Kidney epithelial cell (primary cell): ENCODE measurements at regions not wholly inside any gene's neighbourhood (a gene's known extent, or its start where the extent isn't known, plus 50 kb on each side); places are given as distances from the start of the nearest gene placed in this dataset.

ENCODE experiments used
- DNase-seq: peaks from one replicate; pipeline ENCODE4 v3.0.0-alpha.2; 2010; ENCODE audit warnings: low read depth
- H3K27me3 ChIP-seq: 2 replicates; pipeline ENCODE4 v1.6.0; 2011; ENCODE audit warnings: low read length; ENCODE audit not compliant: control insufficient read depth, insufficient read depth
- H3K36me3 ChIP-seq: 2 replicates; pipeline ENCODE4 v1.5.1; 2011; ENCODE audit warnings: low read length; ENCODE audit not compliant: control insufficient read depth, insufficient read depth
- H3K4me3 ChIP-seq: 2 replicates; pipeline ENCODE4 v1.5.1; 2011; ENCODE audit warnings: low read depth, mild to moderate bottlenecking, control low read depth, low read length
- CTCF ChIP-seq: IDR thresholded peaks from 2 replicates; pipeline ENCODE4 v1.5.1; 2011; ENCODE audit warnings: mild to moderate bottlenecking, moderate library complexity, low read length, control low read depth, inconsistent platforms; ENCODE audit not compliant: insufficient read depth, poor library complexity, severe bottlenecking

- DNase-seq = no peak
- no peaks in the 10 kb centered on the region for H3K36me3 ChIP-seq
- TF ChIP-seq CTCF = no peak
- H3K27me3 ChIP-seq = no peaks in the 10 kb centered on the region
- H3K4me3 ChIP-seq = no peak overlapping the region
Observed at GRCh38 chr21:14734833-14735232, 188.7 kb upstream of the SAMSN1 start.

- no peaks in the 10 kb centered on the region for H3K36me3 ChIP-seq
- DNase-seq = no peak
- no peak for TF ChIP-seq CTCF
- H3K27me3 ChIP-seq = no peaks in the 10 kb centered on the region
- H3K4me3 ChIP-seq = no peak overlapping the region
Observed at GRCh38 chr21:14734191-14734590, 188.1 kb upstream of the SAMSN1 start.

DNA sequence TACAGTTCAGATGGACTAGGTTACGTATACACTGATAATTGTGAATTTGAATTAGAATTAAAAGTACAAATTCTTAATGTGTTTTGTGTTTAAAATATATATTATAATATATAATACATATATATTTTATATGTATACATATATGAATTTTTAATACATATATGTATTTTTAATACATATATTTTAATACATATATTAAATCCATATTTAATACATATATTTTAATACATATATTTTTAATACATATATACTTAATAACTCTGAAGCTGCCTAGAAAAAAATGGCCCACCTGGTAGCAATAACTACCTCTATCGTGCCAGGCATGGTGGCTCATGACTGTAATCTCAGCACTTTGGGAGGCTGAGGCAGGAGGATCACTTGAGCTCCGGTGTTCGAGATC lies 179.1 kb upstream of the SAMSN1 start:
- no peak overlapping the region for H3K4me3 ChIP-seq
- DNase-seq = no peak
- no peaks in the 10 kb centered on the region for H3K36me3 ChIP-seq
- H3K27me3 ChIP-seq = no peaks in the 10 kb centered on the region
- TF ChIP-seq CTCF = no peak

DNA sequence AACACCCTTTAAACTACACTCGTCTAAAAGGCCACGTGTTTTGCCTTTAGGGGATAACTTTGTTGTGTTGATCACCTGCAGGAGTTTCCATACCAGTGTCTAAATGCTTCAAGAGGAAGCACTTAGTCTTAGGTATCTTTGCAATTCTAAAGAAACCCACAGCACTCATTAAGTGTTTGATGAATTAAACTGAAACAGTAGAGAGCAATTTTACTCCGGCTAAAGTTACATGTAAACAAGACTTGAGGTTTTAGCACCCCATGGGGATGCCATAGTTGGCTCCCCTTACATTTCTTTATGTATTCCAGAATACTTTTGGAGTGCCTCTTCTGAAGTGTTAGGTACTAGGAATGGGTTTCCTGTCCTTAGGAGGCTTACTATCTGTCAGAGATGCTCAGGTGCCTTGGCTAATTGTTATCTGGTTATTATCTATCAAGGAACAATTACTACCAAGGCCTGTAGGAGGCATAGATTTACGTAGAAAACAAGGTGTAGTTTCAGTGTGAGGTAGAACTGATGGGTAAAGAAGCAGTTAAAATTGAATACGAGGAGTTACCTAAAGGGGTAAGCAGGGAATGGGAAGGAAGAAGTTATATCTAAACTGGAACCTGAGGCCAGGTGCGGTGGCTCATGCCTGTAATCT lies 176.8 kb upstream of the SAMSN1 start:
- DNase-seq = no peak
- TF ChIP-seq CTCF = no peak

GRCh38 chr21:14720237-14720636 lies 174.1 kb upstream of the SAMSN1 start:
- no peaks in the 10 kb centered on the region for H3K36me3 ChIP-seq
- no peak for TF ChIP-seq CTCF
- H3K27me3 ChIP-seq = no peaks in the 10 kb centered on the region

More for the DNA sequence above, 176.8 kb upstream of the SAMSN1 start:
- Histone ChIP-seq H3K4me3 (no peak overlapping the region), H3K27me3 (no peaks in the 10 kb centered on the region), H3K36me3 (no peaks in the 10 kb centered on the region)

GRCh38 chr21:14718951-14719350 lies 172.8 kb upstream of the SAMSN1 start:
- Histone ChIP-seq H3K4me3 (no peak overlapping the region), H3K27me3 (no peaks in the 10 kb centered on the region), H3K36me3 (no peaks in the 10 kb centered on the region)
- no peak for TF ChIP-seq CTCF
- no peak for DNase-seq

More at GRCh38 chr21:14720237-14720636, 174.1 kb upstream of the SAMSN1 start:
- DNase-seq = no peak
- no peak overlapping the region for H3K4me3 ChIP-seq
